Type B pancreatic cell (in vitro differentiated cells): ENCODE measurements at regions not wholly inside any gene's neighbourhood (a gene's known extent, or its start where the extent isn't known, plus 50 kb on each side); places are given as distances from the start of the nearest gene placed in this dataset.

ENCODE experiments used
- DNase-seq: peaks from one replicate; pipeline ENCODE4 v3.0.0; 2021; ENCODE audit warnings: mixed read lengths; ENCODE audit not compliant: unreplicated experiment; ENCODE audit errors: extremely low spot score
- H3K27ac Mint-ChIP-seq: 2 replicates; pipeline ENCODE4 v1.8.0; 2021; ENCODE audit warnings: mild to moderate bottlenecking, mixed read lengths
- H3K27me3 Mint-ChIP-seq: 2 replicates; pipeline ENCODE4 v1.8.0; 2021; ENCODE audit warnings: mixed read lengths
- H3K36me3 Mint-ChIP-seq: 2 replicates; pipeline ENCODE4 v1.8.0; 2021; ENCODE audit warnings: mixed read lengths
- H3K4me1 Mint-ChIP-seq: one replicate; pipeline ENCODE4 v1.8.0; 2021; ENCODE audit warnings: mixed read lengths; ENCODE audit not compliant: unreplicated experiment
- H3K4me3 Mint-ChIP-seq: 2 replicates; pipeline ENCODE4 v1.8.0; 2021; ENCODE audit warnings: mild to moderate bottlenecking, mixed read lengths
- H3K9me3 Mint-ChIP-seq: 2 replicates; pipeline ENCODE4 v1.8.0; 2021; ENCODE audit warnings: mixed read lengths
- CTCF ChIP-seq: fragments of 200-600 bp; sonication (generic); conservative IDR thresholded peaks from 2 replicates; pipeline ENCODE4 v1.5.0; 2021; ENCODE audit warnings: antibody characterized with exemption, mild to moderate bottlenecking

- H3K36me3 Mint-ChIP-seq, result no peaks in the 10 kb centered on the region
- no peak for TF ChIP-seq CTCF
- H3K4me3 Mint-ChIP-seq, result no peak overlapping the region
- no peaks in the 10 kb centered on the region for H3K4me1 Mint-ChIP-seq
- DNase-seq, result no peak
- no peaks in the 10 kb centered on the region for H3K27me3 Mint-ChIP-seq
- no peak overlapping the region for H3K27ac Mint-ChIP-seq
- peaks cover 5% of the 10 kb centered on the region for H3K9me3 Mint-ChIP-seq
These were observed 675.9 kb upstream of the ADGRL4 start for GRCh38 chr1:79682478-79682877.

GRCh38 chr1:79681382-79681781, 674.9 kb upstream of the ADGRL4 start:
- H3K27ac Mint-ChIP-seq, result no peak overlapping the region
- no peaks in the 10 kb centered on the region for H3K36me3 Mint-ChIP-seq
- H3K9me3 Mint-ChIP-seq, result peaks cover 5% of the 10 kb centered on the region
- H3K27me3 Mint-ChIP-seq, result no peaks in the 10 kb centered on the region
- no peak for DNase-seq
- no peaks in the 10 kb centered on the region for H3K4me1 Mint-ChIP-seq
- TF ChIP-seq CTCF, result no peak
- no peak overlapping the region for H3K4me3 Mint-ChIP-seq

DNA sequence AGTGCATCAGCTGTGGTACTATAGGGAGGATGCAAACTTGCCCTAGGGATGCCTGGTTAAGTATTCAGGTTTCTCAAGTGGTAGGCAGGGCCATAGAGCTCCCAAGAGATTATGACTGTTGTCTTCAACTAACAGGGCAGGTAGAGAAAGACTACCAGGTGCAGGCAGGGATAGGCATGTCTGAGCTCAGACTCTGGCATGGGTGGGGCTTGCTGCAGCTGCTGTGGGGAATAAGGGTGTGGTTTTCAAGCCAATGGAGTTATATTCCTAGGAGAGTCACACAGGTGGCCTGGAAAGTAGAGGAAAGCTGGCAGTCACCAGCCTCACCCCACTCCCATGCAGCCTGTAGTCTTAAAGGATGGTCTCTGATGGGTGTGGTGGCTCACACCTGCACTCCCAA, 673.4 kb upstream of the ADGRL4 start:
- DNase-seq, result no peak
- Mint-ChIP-seq H3K27ac (no peak overlapping the region), H3K27me3 (no peaks in the 10 kb centered on the region), H3K9me3 (peaks cover 5% of the 10 kb centered on the region), H3K4me1 (no peaks in the 10 kb centered on the region), H3K4me3 (no peak overlapping the region), H3K36me3 (no peaks in the 10 kb centered on the region)
- no peak for TF ChIP-seq CTCF

- H3K36me3 Mint-ChIP-seq, result no peaks in the 10 kb centered on the region
- H3K9me3 Mint-ChIP-seq, result no peaks in the 10 kb centered on the region
- no peak overlapping the region for H3K4me3 Mint-ChIP-seq
- DNase-seq, result no peak
- no peaks in the 10 kb centered on the region for H3K27me3 Mint-ChIP-seq
- no peak overlapping the region for H3K27ac Mint-ChIP-seq
- no peak for TF ChIP-seq CTCF
- peaks cover 8% of the 10 kb centered on the region for H3K4me1 Mint-ChIP-seq
These were observed 661.5 kb upstream of the ADGRL4 start for GRCh38 chr1:79667848-79668696.

DNA sequence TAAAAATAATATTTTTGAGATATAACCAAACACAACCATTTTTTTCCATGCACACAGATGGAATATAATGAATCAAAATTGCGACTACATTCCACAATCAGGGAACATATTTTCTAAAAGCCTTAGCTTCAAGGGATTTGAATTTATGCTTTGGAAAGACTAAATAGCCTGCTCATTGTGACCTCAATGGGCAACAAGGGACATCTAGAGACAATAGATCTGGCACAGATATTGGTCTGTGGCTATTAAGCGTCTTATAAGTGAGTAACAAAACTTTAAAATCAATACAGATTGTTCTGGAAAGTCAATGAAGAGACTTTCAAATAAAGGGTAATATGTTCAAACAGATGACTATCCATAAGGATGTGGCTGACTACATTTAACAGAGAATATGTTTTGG, 660.6 kb upstream of the ADGRL4 start:
- no peak overlapping the region for H3K27ac Mint-ChIP-seq
- H3K36me3 Mint-ChIP-seq, result no peaks in the 10 kb centered on the region
- H3K27me3 Mint-ChIP-seq, result no peaks in the 10 kb centered on the region
- no peak for DNase-seq
- H3K9me3 Mint-ChIP-seq, result no peaks in the 10 kb centered on the region
- H3K4me3 Mint-ChIP-seq, result no peak overlapping the region
- peaks cover 8% of the 10 kb centered on the region for H3K4me1 Mint-ChIP-seq
- no peak for TF ChIP-seq CTCF
